Esophagus (tissue), 2 donors: ENCODE measurements at regions not wholly inside any gene's neighbourhood (a gene's known extent, or its start where the extent isn't known, plus 50 kb on each side); places are given as distances from the start of the nearest gene placed in this dataset.

Experiments
- H3K27ac ChIP-seq, 2 donors: one replicate each; pipeline ENCODE4 v1.5.1; 2013; ENCODE audit warnings: low read depth in 2 of 2, mild to moderate bottlenecking in 2 of 2, inconsistent platforms in 1 of 2, low read length in 1 of 2, moderate library complexity in 1 of 2
- H3K27me3 ChIP-seq, 2 donors: one replicate each; pipeline ENCODE4 v1.6.1; 2013; ENCODE audit warnings: low read length in 2 of 2, control low read depth in 1 of 2, mild to moderate bottlenecking in 1 of 2; ENCODE audit not compliant: insufficient read depth in 2 of 2, control insufficient read depth in 1 of 2
- H3K36me3 ChIP-seq, 2 donors: one replicate each; pipeline ENCODE4 v1.6.1; 2013; ENCODE audit warnings: low read length in 1 of 2; ENCODE audit not compliant: control insufficient read depth in 2 of 2, insufficient read depth in 2 of 2
- H3K4me1 ChIP-seq, 2 donors: one replicate each; pipeline ENCODE4 v1.6.1; 2013; ENCODE audit warnings: low read length in 1 of 2; ENCODE audit not compliant: control insufficient read depth in 2 of 2, insufficient read depth in 2 of 2
- H3K4me3 ChIP-seq, 2 donors: one replicate each; pipeline ENCODE4 v1.5.1; 2013; ENCODE audit warnings: low read length in 2 of 2, mild to moderate bottlenecking in 2 of 2, low read depth in 1 of 2, moderate library complexity in 1 of 2
- H3K9me3 ChIP-seq, 2 donors: one replicate each; pipeline ENCODE4 v1.6.1; 2013; ENCODE audit warnings: mild to moderate bottlenecking in 2 of 2, low read depth in 1 of 2, low read length in 1 of 2, moderate library complexity in 1 of 2; ENCODE audit not compliant: control insufficient read depth in 2 of 2, insufficient read depth in 1 of 2
- WGBS, 2 donors: extraction: QIAGEN DNeasy Blood & Tissue Kit; methylation state at CpG; one replicate each; pipeline ENCODE4 v1.1.7; 2013; 5-methylcytosine and 5-hydroxymethylcytosine counted together
- donor health status: healthy with polysubstance abuse.
- donor health status: Bipolar disorder and iron deficiency.

DNA sequence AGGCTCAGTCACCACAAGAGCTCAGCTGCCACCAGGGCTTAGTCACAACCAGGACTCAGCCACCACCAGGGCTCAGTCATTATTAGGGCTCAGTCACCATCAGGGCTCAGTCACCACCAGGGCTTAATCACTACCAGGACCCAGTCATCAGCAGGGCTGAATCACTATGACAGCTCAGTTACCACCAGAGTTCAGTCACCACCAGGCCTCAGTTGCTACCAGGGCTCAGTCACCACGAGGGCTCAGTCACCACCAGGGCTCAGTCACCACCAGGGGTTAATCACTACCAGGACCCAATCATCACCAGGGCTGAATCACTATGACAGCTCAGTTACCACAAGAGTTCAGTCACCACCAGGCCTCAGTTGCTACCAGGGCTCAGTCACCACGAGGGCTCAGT, 196.2 kb downstream of the NPHP4 start:
- no peak overlapping the region for H3K4me3 ChIP-seq
- no peaks in the 10 kb centered on the region for H3K4me1 ChIP-seq
- no peak overlapping the region for H3K27ac ChIP-seq
- peaks cover 3 to 4% of the 10 kb centered on the region in 2 donors for H3K9me3 ChIP-seq
- H3K36me3 ChIP-seq = no peaks in the 10 kb centered on the region
- 74 to 89% methylated on average over 2 of the region's 2 CpGs for WGBS, 2 donors
- H3K27me3 ChIP-seq = no peaks in the 10 kb centered on the region

DNA sequence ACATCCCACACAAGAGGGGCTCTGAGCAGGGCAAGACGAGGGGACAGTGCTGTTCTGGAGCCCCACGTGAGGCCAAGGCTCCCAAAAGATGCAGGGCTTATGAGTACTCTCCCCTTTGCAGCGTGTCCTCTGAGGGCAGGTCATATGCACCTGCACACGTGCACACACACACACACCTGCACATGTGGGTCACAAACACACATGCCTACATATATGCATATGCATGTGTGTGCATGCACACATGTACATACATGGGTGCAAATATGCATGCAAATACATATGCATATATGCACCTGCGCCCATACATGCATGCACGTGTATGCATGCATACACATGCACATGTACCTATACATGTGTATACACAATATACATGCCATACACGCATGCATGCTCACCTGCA, 197.9 kb downstream of the NPHP4 start:
- peaks cover 0 to 4% of the 10 kb centered on the region in 2 donors for H3K9me3 ChIP-seq
- WGBS, 2 donors = 72 to 82% methylated on average over 7 of the region's 7 CpGs
- H3K36me3 ChIP-seq = no peaks in the 10 kb centered on the region
- H3K4me1 ChIP-seq = no peaks in the 10 kb centered on the region
- no peak overlapping the region for H3K27ac ChIP-seq
- no peak overlapping the region for H3K4me3 ChIP-seq
- H3K27me3 ChIP-seq = no peaks in the 10 kb centered on the region

DNA sequence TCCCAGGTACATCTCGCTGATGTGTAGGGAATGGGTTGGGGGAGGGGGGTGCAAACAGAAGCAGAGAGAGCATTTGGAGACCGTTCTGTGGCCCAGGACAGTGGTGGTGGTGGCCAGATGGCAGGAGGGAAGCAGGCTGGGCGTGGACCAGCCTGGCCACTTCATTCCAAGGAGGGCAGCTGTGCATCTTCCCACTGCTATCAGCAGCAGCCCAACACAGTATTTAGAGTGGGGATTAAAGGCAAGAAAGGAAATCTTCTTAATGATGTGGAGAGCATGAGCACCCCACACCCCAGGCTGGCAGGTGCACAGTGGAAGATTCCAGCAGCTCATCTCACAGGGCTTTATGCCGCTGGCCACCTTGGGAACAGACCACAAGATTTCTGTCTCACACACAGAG, 198.7 kb downstream of the NPHP4 start:
- Histone ChIP-seq H3K9me3 (peaks cover 0 to 4% of the 10 kb centered on the region in 2 donors), H3K27ac (no peak overlapping the region), H3K4me3 (no peak overlapping the region), H3K4me1 (no peaks in the 10 kb centered on the region), H3K36me3 (no peaks in the 10 kb centered on the region), H3K27me3 (no peaks in the 10 kb centered on the region)
- WGBS, 2 donors = 63% methylated on average over 4 of the region's 4 CpGs

DNA sequence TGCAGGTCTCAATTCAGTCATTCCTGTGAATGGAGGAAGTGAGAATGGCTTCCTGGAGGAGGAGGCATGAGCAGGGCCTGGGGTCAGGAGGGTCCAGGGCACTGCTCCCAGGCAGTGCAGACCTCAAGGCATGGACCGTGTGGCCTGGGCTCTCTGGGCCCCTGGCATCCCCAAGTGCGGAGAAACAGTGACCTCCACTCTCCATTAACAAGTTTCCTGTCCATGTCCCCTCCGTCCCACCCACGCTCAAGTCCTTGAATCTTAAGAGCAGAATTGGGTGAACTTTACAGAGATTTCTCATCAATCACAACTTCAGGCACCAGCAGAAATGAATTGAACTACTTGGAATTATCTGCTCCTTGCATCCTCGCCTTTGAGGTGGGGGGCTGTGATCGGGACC, 211.1 kb downstream of the NPHP4 start:
- Histone ChIP-seq H3K4me1 (no peaks in the 10 kb centered on the region), H3K4me3 (no peak overlapping the region), H3K9me3 (no peaks in the 10 kb centered on the region), H3K27ac (no peak overlapping the region), H3K27me3 (no peaks in the 10 kb centered on the region), H3K36me3 (no peaks in the 10 kb centered on the region)
- 71 to 79% methylated on average over 6 of the region's 6 CpGs for WGBS, 2 donors

DNA sequence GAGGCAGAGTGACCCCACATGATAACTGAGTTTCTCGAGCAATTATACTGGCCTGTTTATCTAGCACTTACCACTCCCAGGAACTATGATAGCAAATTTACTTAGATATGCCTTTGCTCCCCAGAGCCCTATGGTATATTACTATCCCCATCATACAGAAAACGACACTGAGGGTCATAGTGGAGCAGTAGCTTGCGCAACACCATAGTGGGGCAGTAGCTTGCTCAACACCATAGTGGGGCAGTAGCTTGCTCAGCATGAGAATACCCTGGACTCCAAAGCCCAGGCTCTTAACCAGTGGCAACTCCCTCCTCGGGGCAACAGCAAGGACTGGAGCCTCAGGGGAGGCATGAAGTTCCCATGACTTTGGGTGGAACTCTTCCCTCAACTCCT, 211.9 kb downstream of the NPHP4 start:
- H3K9me3 ChIP-seq = no peaks in the 10 kb centered on the region
- no peak overlapping the region for H3K27ac ChIP-seq
- H3K27me3 ChIP-seq = no peaks in the 10 kb centered on the region
- no peaks in the 10 kb centered on the region for H3K36me3 ChIP-seq
- H3K4me3 ChIP-seq = no peak overlapping the region
- WGBS, 2 donors = 85 to 87% methylated on average over 4 of the region's 4 CpGs
- H3K4me1 ChIP-seq = no peaks in the 10 kb centered on the region

DNA sequence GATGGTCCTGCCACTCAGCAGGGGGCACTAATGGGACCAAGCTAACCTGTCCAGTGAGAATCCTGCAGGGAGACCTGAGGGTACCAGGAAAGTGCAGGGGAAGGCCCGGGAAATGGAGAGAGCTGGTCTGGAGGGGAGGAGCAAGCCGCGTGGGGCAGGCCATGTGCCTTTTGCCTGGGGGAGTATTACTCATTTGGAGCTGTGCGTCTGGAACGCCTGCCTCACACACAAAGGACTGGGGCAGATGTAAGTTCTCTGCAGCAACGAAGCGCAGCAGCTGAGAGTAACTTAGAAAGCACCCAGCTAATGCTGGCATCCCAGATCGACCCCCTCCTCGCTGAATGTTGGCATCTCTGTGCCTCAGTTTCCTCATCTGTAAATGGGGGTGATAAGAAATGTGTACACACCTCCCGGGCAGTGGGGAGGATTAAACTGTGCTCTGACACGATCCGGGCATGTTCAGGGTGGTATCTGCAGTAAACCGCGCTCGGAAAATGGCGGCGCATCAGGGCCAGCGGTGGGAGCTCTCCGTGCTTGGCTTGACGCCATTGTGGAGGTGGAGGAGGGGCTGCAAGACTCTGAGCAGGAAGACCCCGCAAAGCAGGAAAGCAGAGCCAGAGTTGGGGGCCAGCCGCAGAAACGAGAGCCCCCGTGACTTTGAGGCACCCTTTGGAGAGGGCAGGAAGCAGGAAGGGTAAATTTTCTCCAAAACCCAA, 212.5 kb downstream of the NPHP4 start:
- H3K36me3 ChIP-seq = no peaks in the 10 kb centered on the region
- WGBS, 2 donors = 57 to 70% methylated on average over 24 of the region's 24 CpGs
- no peaks in the 10 kb centered on the region for H3K4me1 ChIP-seq
- H3K27ac ChIP-seq = no peak overlapping the region
- H3K4me3 ChIP-seq = no peak overlapping the region
- H3K9me3 ChIP-seq = no peaks in the 10 kb centered on the region
- H3K27me3 ChIP-seq = no peaks in the 10 kb centered on the region

DNA sequence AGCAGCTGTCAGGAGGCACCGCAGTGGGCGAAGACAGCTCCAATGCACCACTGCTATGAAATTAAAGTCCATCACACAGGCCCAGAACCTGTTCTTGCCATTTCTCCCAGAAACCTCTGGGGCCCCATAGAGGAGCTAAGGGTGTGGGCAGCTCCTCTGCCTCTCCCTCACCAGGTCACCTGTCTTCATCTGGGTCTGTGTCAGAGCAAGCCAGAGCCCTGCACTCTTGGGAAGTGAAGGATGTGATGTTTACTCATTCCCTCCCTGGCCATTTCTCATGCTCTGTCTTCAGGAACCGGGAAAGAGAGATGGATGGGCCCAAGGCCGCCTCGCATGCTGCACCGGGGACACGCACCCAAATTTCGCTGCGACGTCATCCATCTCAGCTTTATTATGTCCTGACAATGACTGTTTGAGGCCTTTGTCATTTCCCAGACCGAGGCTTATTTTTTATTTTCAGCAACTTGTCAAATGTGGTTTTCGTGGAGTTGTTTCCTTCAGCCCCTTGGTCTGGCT, 216.1 kb downstream of the NPHP4 start:
- H3K27ac ChIP-seq = no peak overlapping the region
- H3K36me3 ChIP-seq = no peaks in the 10 kb centered on the region
- no peak overlapping the region for H3K4me3 ChIP-seq
- H3K4me1 ChIP-seq = no peaks in the 10 kb centered on the region
- peaks cover 0 to 3% of the 10 kb centered on the region in 2 donors for H3K27me3 ChIP-seq
- 75 to 76% methylated on average over 12 of the region's 12 CpGs for WGBS, 2 donors
- no peaks in the 10 kb centered on the region for H3K9me3 ChIP-seq

DNA sequence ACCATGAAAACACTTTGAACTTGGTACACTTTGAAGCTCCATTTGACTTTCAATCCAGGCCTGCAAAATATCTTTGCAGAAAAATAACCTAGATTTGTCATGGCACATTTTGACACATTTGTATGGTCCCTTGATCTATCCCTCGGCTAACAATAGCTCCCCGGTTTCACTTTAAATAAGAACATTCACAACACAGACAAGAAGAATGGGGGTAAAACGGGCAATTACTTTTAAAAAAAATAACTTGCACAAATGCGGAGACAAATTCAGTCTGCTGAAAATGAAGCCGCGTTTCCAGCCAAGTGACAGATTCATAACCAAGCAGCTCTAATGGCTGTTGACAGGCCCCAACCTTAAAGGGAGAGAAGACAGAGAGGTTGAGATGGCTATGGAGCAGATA, 218.2 kb downstream of the NPHP4 start:
- Histone ChIP-seq H3K4me1 (no peaks in the 10 kb centered on the region), H3K27me3 (peaks cover 0 to 3% of the 10 kb centered on the region in 2 donors)
- 67 to 73% methylated on average over 6 of the region's 6 CpGs for WGBS, 2 donors

DNA sequence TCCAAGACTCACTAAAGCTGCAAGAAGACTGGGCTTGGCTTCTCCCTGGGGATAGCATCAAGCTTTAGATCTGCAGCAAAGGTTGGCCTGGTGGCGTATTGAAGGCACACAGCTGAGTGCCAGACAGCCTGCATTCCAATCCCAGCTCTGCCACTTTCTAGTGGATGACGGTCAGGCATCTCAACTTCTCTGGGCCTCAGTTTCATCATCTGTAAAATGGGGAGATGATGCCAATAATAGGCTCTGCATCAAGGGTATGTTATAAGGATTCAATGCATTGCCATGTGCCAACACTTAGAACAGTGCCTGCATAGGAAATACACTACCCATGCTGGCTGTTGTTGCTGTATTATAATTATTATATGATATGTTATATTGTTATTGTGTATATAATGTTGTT, 220.4 kb downstream of the NPHP4 start:
- Histone ChIP-seq H3K4me3 (no peak overlapping the region), H3K27me3 (peaks cover 0 to 3% of the 10 kb centered on the region in 2 donors), H3K27ac (no peak overlapping the region), H3K4me1 (no peaks in the 10 kb centered on the region), H3K36me3 (no peaks in the 10 kb centered on the region), H3K9me3 (no peaks in the 10 kb centered on the region)
- 75 to 80% methylated on average over 2 of the region's 2 CpGs for WGBS, 2 donors

More for the DNA sequence above, 218.2 kb downstream of the NPHP4 start:
- H3K36me3 ChIP-seq = no peaks in the 10 kb centered on the region
- H3K27ac ChIP-seq = no peak overlapping the region
- H3K9me3 ChIP-seq = no peaks in the 10 kb centered on the region
- no peak overlapping the region for H3K4me3 ChIP-seq
